NCI-H146 treated with DMSO at 0.1 percent for 48 hours (cell line): ENCODE measurements at regions not wholly inside any gene's neighbourhood (a gene's known extent, or its start where the extent isn't known, plus 50 kb on each side); places are given as distances from the start of the nearest gene placed in this dataset.

Experiments
- DNase-seq: peaks from one replicate; lab custom pipeline; 2025; ENCODE audit not compliant: unreplicated experiment; lab: John Stamatoyannopoulos, UW

GRCh38 chr1:172883387-172883791, 167.4 kb downstream of the TNFSF18 start:
- no peak for DNase-seq

- no peak for DNase-seq
Observed at GRCh38 chr1:172883844-172884243, 166.9 kb downstream of the TNFSF18 start.

DNA sequence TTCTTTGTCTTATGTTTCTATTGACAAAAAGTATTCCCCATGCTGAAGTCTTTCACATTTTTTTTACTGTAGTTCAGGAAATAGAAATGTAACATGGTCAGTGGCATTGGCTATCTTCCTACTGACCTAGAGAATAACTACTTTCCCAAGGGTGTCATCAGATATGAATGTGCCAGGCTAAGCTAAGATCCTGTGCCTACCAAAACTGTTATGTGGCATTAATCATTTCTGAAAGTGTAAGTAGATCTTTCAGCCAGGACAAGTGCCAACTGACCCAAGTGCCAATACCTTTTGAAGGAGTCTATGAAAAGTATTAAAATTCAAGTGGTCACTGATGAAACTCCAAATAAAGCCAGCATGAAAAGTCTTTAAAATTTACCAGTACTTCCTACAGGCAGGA, 165.3 kb downstream of the TNFSF18 start:
- DNase-seq: no peak

GRCh38 chr1:172885971-172886370, 164.8 kb downstream of the TNFSF18 start:
- DNase-seq: no peak

- DNase-seq: no peak
Observed at GRCh38 chr1:172887162-172887561, 163.6 kb downstream of the TNFSF18 start.

DNA sequence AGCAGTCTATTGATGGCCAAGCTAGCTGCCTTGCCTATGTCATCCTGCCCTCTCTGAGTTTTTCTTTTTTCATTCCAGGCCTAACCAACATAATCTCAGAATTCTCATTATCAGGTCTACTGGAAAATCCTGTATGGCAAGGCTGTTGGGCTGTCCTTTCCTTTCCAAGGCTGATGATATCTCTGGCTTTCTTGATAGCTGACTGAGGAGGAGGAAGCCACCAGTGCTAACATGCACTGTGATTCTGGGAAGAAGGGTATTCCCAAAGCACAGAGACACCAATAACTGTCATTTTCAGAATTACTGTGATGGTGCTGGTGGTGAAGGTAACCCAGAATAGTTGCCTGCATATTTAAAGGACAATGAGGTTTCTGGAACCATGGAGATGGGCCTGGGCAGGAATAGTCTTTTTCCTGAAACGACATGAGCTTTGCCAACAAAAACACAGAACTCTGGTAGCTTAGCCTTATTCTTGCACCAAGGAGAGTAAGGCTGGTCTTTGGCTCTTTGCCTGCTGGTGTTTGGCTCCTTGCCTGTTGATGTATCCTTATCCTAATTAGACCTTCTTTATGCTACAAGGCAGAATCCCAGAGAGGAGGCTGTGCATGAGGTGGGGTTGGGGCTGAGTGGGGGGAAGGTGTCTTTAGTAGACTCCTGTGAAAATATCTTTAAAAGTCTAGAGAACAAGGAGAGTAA, 157.4 kb downstream of the TNFSF18 start:
- no peak for DNase-seq

GRCh38 chr1:172894349-172895049, 156.2 kb downstream of the TNFSF18 start:
- no peak for DNase-seq

DNA sequence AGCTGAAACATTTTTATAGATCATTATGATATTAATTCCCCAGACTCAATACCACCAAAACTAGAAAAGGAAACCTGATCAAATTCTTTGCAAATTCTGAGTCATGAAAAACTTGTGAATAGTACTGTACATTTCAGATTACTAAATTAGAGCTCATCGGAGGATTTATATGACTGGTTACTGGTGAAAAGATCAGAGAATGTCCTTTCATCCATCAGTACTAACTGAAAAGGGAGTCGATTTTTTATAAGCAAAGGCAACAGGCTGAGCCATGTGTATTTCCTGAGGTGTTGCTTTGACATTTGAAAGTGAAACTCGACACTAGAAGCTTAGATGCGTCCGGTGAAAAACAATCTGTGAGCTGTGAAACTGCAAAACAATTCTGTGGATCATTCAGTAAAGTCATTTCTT, 155.7 kb downstream of the TNFSF18 start:
- DNase-seq: no peak

DNA sequence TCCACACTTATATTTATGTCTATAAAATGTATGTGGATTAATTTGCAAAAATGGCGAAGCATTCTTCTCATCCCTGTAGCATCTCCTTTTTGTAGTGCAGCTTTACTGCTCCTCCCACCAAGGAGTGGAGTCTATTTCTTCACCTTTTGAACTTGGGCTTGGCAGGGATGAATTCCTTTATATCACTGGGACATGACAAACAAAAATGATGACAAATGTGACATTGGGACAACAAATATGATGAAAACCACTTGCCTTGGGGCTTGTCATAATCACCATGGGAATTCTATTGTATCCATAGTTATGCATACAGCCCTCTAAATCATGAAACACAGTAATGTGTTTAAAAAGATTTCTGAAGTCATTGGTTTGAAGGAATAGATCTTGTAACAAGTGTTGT, 155.0 kb downstream of the TNFSF18 start:
- DNase-seq: no peak

- no peak for DNase-seq
Observed at GRCh38 chr1:172897738-172898137, 153.0 kb downstream of the TNFSF18 start.

GRCh38 chr1:172898866-172899265, 151.9 kb downstream of the TNFSF18 start:
- DNase-seq: no peak

DNA sequence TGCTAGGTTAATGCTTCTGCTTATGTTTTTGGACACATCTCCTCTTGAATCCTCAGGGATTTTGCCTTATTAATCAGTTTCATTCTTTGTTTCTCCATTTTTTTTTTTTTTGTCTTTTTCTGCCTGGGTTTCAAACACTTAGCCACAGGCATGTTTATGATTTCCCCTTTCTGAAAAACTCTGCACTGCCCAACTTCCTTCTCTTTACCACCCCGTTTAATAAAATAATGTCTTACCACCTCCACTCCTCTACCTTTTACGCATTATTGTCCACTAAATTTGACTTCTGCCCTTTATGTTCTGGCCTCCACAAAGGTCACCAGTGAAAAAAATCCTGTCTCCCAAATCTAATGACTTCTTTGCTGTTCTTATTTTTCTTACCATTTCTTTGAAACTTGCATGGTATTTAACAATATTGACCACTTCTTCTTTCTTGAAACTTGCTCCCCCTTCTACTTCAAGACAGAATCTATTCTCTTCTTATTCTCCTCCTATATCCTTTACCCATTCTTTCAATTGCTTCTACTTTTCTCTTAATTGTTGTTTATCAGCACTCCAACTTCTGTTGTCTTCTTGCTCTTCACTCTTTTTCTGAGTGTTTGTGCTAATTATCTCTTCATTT, 150.3 kb downstream of the TNFSF18 start:
- no peak for DNase-seq

DNA sequence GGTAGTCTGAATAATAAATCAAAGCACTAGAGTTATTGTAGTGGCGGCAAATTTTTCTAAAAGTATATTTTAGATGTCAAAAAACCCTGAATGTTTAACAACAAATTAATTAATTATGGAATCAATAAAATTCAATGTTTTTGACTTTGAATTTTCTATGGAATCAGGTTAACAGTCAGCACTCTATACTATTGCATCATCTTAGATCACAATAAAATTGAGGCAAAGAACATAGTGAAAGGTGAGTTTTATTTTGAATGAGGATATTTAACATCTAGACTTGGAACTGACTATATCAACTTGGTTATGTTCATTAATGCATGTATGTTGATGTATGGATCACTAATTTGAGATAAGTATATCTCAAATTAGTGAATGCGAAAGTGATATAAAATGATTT, 148.5 kb downstream of the TNFSF18 start:
- no peak for DNase-seq

DNA sequence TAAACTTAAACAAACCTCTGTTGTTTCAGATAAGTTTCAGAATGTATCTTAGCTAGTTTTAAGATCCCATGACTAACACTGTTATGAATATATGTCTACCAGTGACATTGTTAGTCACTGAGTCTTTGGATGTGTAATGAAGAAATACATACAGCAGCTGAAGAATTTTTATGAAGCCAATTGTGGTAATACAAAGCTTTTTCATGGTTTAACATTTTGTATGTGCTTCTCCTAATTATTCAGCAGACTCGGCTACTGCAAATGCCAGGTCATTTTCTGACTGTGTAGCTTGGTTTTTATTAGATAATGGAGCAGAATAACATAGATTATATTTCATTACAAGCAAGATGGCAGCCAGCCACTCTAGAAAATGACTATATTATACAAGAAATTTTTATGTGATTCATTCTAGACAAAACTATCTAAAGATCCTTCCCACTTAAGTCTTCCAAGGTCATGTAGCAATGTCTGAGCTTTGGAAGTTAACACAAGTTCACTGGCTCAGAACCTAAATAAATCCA, 147.8 kb downstream of the TNFSF18 start:
- DNase-seq: no peak

DNA sequence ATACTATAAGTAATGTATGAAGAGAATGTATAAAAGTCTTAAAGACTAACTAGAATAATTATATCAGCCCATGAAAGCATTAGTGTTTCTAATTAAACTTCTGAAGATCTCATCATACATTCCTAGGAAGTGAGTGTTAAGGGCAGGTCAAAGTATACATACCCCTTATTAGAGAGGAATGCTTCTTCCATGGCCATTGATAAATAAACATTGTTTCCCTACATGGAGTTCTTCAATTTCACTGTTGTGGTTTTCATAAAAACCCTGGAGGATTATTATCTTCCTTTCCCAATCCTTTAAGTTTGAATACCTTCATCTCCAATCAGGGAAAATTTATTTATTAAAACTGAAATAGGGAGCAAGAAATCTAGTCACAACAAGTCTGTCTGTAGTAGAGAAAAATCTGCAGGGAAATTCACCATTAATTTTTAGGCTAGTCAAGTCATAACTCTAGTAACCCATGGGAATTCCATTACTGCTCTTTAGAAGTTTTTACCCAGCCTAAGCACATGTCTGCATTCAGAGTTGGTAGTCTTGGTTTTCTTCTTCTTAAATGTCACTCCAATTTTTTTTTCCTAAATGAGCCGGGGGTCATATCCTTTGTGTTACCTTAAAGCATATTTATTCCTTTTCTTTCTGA, 147.0 kb downstream of the TNFSF18 start:
- DNase-seq: no peak

DNA sequence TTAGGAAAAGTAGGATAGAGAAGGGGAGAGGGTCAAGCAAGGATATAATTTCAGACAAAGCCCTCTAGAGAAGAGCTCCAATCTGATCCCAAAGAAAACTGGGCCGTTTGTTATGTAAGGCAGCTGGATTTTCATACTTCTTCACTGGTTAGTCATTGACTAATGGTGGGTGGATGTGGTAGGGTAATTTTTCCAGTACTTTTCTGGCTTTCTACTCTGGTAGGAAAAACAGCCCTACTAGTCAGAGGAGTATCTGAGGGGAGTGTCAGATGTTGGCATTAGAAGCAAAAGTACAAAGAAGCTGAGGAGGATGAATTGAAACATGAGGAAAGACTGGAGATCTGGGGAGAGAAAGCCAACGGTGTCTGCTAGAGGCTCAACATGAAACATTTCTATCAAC, 145.3 kb downstream of the TNFSF18 start:
- DNase-seq: no peak

GRCh38 chr1:172906778-172907592, 143.8 kb downstream of the TNFSF18 start:
- no peak for DNase-seq

DNA sequence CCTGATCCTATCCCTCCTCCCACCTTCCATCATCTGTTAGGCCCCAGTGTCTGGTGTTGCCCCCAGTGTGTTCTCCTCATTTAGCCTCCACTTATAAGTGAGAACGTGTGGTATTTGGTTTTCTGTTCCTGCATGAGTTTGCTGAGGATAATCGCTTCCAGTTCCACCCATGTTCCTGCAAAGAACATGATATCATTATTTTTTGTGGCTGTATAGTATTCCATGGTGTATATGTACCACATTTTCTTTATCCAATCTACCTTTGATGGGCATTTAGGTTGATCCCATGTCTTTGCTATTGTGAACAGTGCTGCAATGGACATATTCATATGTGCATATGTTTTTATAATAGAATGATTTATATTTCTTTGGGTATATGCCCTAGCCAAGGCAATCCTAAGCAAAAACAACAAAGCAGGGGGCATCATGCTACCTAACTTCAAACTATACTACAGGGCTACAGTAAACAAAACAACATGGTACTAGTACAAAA, 142.9 kb downstream of the TNFSF18 start:
- no peak for DNase-seq

DNA sequence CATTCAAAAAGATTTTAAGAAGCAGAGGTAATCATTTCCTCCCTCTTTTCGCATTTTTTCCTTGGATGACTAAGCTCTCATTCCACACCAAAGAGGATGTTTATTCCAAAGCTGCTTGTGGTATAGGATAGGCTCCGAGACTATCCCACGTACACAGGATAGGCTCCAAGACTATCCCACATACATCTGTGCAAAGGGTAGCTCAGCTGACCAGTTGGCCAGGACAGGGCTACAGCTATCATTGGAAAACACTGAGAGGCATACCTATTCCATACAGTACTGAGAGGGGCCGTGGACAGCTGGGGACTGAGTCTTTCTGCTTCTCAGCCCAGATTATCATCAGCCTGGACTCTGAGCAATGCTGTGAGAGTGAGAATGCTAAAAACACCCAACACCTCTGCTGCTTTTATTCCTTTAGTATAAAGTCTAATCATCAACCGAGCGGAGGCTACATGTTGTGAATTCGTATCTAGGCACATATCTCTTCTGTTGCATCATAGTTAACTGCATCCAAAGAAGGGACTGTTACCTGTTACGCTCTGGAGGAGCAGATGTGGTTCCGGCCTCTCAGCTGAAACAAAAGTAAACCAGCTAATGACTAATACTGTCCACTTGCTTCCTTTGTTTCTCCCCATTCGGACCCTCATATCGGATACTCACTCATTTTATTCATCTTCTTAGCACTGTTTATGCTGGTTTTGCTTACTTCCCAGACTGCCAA, 141.0 kb downstream of the TNFSF18 start:
- DNase-seq: no peak

DNA sequence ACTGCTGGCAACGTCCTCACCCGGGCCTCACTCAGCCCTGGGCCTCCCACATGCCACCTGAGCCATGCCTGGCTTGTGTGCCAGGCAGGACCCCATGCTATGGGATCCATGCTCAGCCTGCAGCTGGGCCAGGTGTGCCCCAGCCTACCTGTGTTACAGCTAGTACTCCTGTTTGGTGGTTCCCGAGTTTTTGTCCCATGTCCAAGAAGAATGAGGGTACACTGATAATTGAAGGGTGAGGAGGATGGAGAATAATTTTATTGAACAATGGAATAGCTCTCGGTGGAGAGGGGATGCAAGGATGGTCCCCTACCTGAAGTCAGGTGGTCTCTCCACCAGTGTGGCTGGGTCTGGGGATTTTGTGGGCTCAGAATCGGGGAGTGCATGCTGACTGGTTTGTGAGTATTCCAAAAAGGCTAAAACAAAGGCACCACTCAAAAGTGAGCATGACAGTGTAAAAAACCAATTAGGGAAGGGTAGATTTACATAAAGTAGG, 137.9 kb downstream of the TNFSF18 start:
- DNase-seq: no peak
